ENCODE measurements at regions not wholly inside any gene's neighbourhood (a gene's known extent, or its start where the extent isn't known, plus 50 kb on each side); places are given as distances from the start of the nearest gene placed in this dataset.

DNA sequence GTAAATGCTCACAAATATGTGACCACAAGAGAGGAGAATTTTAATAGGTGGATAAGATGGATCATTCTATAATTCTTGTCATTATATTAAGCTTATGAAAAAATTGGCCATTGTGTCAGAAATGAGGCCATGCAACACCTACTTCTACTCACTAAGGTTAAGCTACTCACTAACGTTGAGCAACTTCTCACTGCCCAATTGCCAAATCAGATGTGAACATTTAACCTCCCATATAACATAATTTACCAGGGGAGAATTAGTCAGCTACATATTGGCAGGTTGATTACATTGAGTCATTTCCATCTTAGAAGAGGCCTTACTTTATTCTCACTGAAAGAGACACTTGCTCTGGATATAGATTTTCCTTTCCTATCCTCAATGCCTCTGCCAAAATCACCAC lies 211.2 kb upstream of the DGKB start (continued):
- no peak for TF ChIP-seq ZNF720 (CRISPR knock-in tag; IDR thresholded peaks at IDR 0.05)

DNA sequence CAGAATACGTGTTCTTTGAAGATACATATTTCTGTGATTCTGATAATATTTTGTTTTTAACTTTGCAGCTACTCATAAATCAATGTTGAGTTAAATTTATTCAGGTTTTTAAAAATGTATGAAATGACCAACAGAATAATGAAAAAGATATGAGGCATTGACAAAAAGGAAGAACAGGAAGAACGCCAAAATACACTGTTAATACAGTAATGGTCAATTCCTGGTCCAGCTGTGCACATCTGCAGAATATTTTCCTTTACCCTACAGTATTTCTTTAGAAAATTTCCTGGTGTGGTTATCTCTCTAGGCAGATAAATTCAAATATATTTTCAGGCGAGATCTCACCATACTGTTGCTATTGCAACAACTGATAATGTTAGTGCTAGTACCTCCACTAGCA lies 203.2 kb upstream of the DGKB start:
- H3K9ac ChIP-seq (ENCODE audit: insufficient read depth, low read depth, low read length) = no peak overlapping the region
- in situ Hi-C loops (cut with HindIII; ENCODE audit: extremely low pct_ligation_motif_present, low pct_unique_long_range_greater_than_20kb) = no loop called here
- H3K36me3 ChIP-seq (replicated peaks in 1 of 2; ENCODE audit: control insufficient read depth in 1 of 2, insufficient read depth in 2 of 2, low read length in 2 of 2) = no peaks in the 10 kb centered on the region
- H3K9me3 ChIP-seq (ENCODE audit: low read length) = 0 out of 2 replicates have a peak, but pooled peaks cover 11% of the 10 kb centered on the region
- no peak overlapping the region for H3K4me2 ChIP-seq (ENCODE audit: low read depth, low read length)
- H3K79me2 ChIP-seq (ENCODE audit: insufficient read depth, low read length) = no peaks in the 10 kb centered on the region
- ATAC-seq = no peak
- 1% methylated on average over 3 of the region's 3 CpGs for WGBS (ENCODE audit: low lambda C conversion rate)
- DNase-seq (ENCODE audit: low spot score) = no peak
- no peaks in the 10 kb centered on the region for H4K20me1 ChIP-seq (ENCODE audit: insufficient read depth, low read length)
- FAIRE-seq = no peak
- ChIA-PET CTCF (ENCODE audit: low intra/inter-chr PET ratio, low total read pairs) (no interaction called here), POLR2A (no interaction called here)
- H3K27me3 ChIP-seq (ENCODE audit: control insufficient read depth in 1 of 2, insufficient read depth in 2 of 2, low read length in 2 of 2) = no peaks in the 10 kb centered on the region
- no peak overlapping the region for H3K4me3 ChIP-seq (replicated peaks in 1 of 3; ENCODE audit: insufficient read depth in 1 of 3, low read depth in 2 of 3, low read length in 3 of 3)
- no peak overlapping the region for H3K27ac ChIP-seq (ENCODE audit: extremely low read length, insufficient read depth, low read length)
- BruUV-seq (replicated peaks) = no TSS peak
- H2AFZ ChIP-seq (ENCODE audit: low read length) = no peak overlapping the region
- intact Hi-C loops (cut with micrococcal nuclease; ENCODE audit: unreplicated experiment) = no loop called here
- no peaks in the 10 kb centered on the region for H3K4me1 ChIP-seq (ENCODE audit: insufficient read depth, low read length)
- TF ChIP-seq FOXC1 (CRISPR knock-in tag; IDR thresholded peaks at IDR 0.05; ENCODE audit: borderline replicate concordance) (no peak), ZNF558 (CRISPR knock-in tag; IDR thresholded peaks at IDR 0.05; ENCODE audit: borderline replicate concordance) (no peak), ZNF34 (CRISPR knock-in tag; IDR thresholded peaks at IDR 0.05; ENCODE audit: borderline replicate concordance) (no peak), MATR3 (CRISPR knock-in tag; IDR thresholded peaks at IDR 0.05) (no peak), SMARCC2 (IDR thresholded peaks at IDR 0.05) (no peak), ZNF253 (CRISPR knock-in tag; IDR thresholded peaks at IDR 0.05; ENCODE audit: borderline replicate concordance) (no peak), ZNF569 (CRISPR knock-in tag; IDR thresholded peaks at IDR 0.05; ENCODE audit: borderline replicate concordance) (no peak), ZNF160 (CRISPR knock-in tag; IDR thresholded peaks at IDR 0.05) (no peak)
- TF ChIP-seq, protein P1, sequence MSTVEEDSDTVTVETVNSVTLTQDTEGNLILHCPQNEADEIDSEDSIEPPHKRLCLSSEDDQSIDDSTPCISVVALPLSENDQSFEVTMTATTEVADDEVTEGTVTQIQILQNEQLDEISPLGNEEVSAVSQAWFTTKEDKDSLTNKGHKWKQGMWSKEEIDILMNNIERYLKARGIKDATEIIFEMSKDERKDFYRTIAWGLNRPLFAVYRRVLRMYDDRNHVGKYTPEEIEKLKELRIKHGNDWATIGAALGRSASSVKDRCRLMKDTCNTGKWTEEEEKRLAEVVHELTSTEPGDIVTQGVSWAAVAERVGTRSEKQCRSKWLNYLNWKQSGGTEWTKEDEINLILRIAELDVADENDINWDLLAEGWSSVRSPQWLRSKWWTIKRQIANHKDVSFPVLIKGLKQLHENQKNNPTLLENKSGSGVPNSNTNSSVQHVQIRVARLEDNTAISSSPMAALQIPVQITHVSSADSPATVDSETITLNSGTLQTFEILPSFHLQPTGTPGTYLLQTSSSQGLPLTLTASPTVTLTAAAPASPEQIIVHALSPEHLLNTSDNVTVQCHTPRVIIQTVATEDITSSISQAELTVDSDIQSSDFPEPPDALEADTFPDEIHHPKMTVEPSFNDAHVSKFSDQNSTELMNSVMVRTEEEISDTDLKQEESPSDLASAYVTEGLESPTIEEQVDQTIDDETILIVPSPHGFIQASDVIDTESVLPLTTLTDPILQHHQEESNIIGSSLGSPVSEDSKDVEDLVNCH (CRISPR knock-in tag; IDR thresholded peaks at IDR 0.05) = no peak
- TF ChIP-seq, protein P2, sequence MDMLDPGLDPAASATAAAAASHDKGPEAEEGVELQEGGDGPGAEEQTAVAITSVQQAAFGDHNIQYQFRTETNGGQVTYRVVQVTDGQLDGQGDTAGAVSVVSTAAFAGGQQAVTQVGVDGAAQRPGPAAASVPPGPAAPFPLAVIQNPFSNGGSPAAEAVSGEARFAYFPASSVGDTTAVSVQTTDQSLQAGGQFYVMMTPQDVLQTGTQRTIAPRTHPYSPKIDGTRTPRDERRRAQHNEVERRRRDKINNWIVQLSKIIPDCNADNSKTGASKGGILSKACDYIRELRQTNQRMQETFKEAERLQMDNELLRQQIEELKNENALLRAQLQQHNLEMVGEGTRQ (IDR thresholded peaks at IDR 0.05; ENCODE audit: low read depth, low read length) = no peak
- TF ChIP-seq, protein P2 (CRISPR knock-in tag; IDR thresholded peaks at IDR 0.05; ENCODE audit: borderline replicate concordance) = no peak
- TF ChIP-seq, protein P3, sequence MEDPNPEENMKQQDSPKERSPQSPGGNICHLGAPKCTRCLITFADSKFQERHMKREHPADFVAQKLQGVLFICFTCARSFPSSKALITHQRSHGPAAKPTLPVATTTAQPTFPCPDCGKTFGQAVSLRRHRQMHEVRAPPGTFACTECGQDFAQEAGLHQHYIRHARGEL (CRISPR knock-in tag; IDR thresholded peaks at IDR 0.05) = no peak
- TF ChIP-seq, protein P4, sequence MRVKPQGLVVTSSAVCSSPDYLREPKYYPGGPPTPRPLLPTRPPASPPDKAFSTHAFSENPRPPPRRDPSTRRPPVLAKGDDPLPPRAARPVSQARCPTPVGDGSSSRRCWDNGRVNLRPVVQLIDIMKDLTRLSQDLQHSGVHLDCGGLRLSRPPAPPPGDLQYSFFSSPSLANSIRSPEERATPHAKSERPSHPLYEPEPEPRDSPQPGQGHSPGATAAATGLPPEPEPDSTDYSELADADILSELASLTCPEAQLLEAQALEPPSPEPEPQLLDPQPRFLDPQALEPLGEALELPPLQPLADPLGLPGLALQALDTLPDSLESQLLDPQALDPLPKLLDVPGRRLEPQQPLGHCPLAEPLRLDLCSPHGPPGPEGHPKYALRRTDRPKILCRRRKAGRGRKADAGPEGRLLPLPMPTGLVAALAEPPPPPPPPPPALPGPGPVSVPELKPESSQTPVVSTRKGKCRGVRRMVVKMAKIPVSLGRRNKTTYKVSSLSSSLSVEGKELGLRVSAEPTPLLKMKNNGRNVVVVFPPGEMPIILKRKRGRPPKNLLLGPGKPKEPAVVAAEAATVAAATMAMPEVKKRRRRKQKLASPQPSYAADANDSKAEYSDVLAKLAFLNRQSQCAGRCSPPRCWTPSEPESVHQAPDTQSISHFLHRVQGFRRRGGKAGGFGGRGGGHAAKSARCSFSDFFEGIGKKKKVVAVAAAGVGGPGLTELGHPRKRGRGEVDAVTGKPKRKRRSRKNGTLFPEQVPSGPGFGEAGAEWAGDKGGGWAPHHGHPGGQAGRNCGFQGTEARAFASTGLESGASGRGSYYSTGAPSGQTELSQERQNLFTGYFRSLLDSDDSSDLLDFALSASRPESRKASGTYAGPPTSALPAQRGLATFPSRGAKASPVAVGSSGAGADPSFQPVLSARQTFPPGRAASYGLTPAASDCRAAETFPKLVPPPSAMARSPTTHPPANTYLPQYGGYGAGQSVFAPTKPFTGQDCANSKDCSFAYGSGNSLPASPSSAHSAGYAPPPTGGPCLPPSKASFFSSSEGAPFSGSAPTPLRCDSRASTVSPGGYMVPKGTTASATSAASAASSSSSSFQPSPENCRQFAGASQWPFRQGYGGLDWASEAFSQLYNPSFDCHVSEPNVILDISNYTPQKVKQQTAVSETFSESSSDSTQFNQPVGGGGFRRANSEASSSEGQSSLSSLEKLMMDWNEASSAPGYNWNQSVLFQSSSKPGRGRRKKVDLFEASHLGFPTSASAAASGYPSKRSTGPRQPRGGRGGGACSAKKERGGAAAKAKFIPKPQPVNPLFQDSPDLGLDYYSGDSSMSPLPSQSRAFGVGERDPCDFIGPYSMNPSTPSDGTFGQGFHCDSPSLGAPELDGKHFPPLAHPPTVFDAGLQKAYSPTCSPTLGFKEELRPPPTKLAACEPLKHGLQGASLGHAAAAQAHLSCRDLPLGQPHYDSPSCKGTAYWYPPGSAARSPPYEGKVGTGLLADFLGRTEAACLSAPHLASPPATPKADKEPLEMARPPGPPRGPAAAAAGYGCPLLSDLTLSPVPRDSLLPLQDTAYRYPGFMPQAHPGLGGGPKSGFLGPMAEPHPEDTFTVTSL (CRISPR knock-in tag; IDR thresholded peaks at IDR 0.05; ENCODE audit: borderline replicate concordance) = no peak

All from HepG2 (cell line).